H9 (cell line): ENCODE measurements at regions not wholly inside any gene's neighbourhood (a gene's known extent, or its start where the extent isn't known, plus 50 kb on each side); places are given as distances from the start of the nearest gene placed in this dataset.

Experiments used
- DNase-seq: peaks from one replicate; pipeline ENCODE4 v3.0.0-alpha.2; 2017
- H2AFZ ChIP-seq: one replicate; pipeline ENCODE4 v1.6.1; 2013; ENCODE audit warnings: mild to moderate bottlenecking, low read length, control low read depth, moderate library complexity
- H2AK5ac ChIP-seq: 2 replicates; pipeline ENCODE4 v1.6.1; 2013; ENCODE audit warnings: low read length, control low read depth, mixed read lengths; ENCODE audit not compliant: insufficient read length
- H2BK120ac ChIP-seq: one replicate; pipeline ENCODE4 v1.6.1; 2013; ENCODE audit warnings: low read depth, mild to moderate bottlenecking, low read length, control low read depth, inconsistent platforms; ENCODE audit not compliant: poor library complexity, severe bottlenecking
- H2BK12ac ChIP-seq: 2 replicates; pipeline ENCODE4 v1.6.1; 2013; ENCODE audit warnings: low read length, control low read depth, mixed read lengths, low read depth; ENCODE audit not compliant: insufficient read length
- H2BK15ac ChIP-seq: 2 replicates; pipeline ENCODE4 v1.6.1; 2013; ENCODE audit warnings: low read depth, low read length, control low read depth
- H2BK20ac ChIP-seq: one replicate; pipeline ENCODE4 v1.6.1; 2013; ENCODE audit warnings: low read depth, mild to moderate bottlenecking, low read length, control low read depth, inconsistent platforms; ENCODE audit not compliant: poor library complexity, severe bottlenecking
- H2BK5ac ChIP-seq: 2 replicates; pipeline ENCODE4 v1.6.1; 2013; ENCODE audit warnings: low read length, control low read depth, mixed read lengths; ENCODE audit not compliant: insufficient read length
- H3K14ac ChIP-seq: 2 replicates; pipeline ENCODE4 v1.6.1; 2013; ENCODE audit warnings: low read length, control low read depth; ENCODE audit not compliant: insufficient read depth
- H3K18ac ChIP-seq: 2 replicates; pipeline ENCODE4 v1.6.1; 2013; ENCODE audit warnings: low read depth, mild to moderate bottlenecking, mixed read lengths, low read length, control low read depth; ENCODE audit not compliant: insufficient read length
- H3K23ac ChIP-seq: 2 replicates; pipeline ENCODE4 v1.6.1; 2013; ENCODE audit warnings: low read length, control low read depth, mixed read lengths, low read depth; ENCODE audit not compliant: insufficient read length
- H3K23me2 ChIP-seq: 2 replicates; pipeline ENCODE4 v1.6.1; 2013; ENCODE audit warnings: low read depth, mild to moderate bottlenecking, mixed read lengths, low read length, control low read depth; ENCODE audit not compliant: insufficient read length, poor library complexity, severe bottlenecking
- H3K27ac ChIP-seq: 2 replicates; pipeline ENCODE4 v1.5.1; 2013; ENCODE audit warnings: low read length, control low read depth, mixed read lengths, low read depth; ENCODE audit not compliant: insufficient read length
- H3K27me3 ChIP-seq: 2 replicates; pipeline ENCODE4 v1.6.1; 2013; ENCODE audit warnings: low read length, control low read depth, inconsistent platforms; ENCODE audit not compliant: insufficient read depth
- H3K4ac ChIP-seq: 2 replicates; pipeline ENCODE4 v1.6.1; 2013; ENCODE audit warnings: low read depth, mild to moderate bottlenecking, control low read depth, inconsistent platforms, low read length, moderate library complexity
- H3K4me1 ChIP-seq: 2 replicates; pipeline ENCODE4 v1.6.1; 2013; ENCODE audit warnings: low read length, control low read depth, inconsistent platforms; ENCODE audit not compliant: insufficient read depth
- H3K4me2 ChIP-seq: 2 replicates; pipeline ENCODE4 v1.6.1; 2013; ENCODE audit warnings: low read length, control low read depth, mixed read lengths; ENCODE audit not compliant: insufficient read length, insufficient read depth
- H3K56ac ChIP-seq: 2 replicates; pipeline ENCODE4 v1.6.1; 2013; ENCODE audit warnings: low read depth, mild to moderate bottlenecking, mixed read lengths, low read length, control low read depth; ENCODE audit not compliant: insufficient read length
- H3K79me1 ChIP-seq: 2 replicates; pipeline ENCODE4 v1.6.1; 2013; ENCODE audit warnings: low read depth, mild to moderate bottlenecking, moderate library complexity, low read length, control low read depth, inconsistent platforms; ENCODE audit not compliant: insufficient read depth, poor library complexity, severe bottlenecking
- H3K79me2 ChIP-seq: 2 replicates; pipeline ENCODE4 v1.6.1; 2013; ENCODE audit warnings: low read length, control low read depth, inconsistent platforms; ENCODE audit not compliant: insufficient read depth
- H3K9ac ChIP-seq: 2 replicates; pipeline ENCODE4 v1.6.1; 2013; ENCODE audit warnings: low read length, control low read depth, mixed read lengths; ENCODE audit not compliant: insufficient read length; ENCODE audit errors: extremely low read depth
- H3K9me3 ChIP-seq: one replicate; pipeline ENCODE4 v1.6.1; 2013; ENCODE audit warnings: low read depth, low read length, inconsistent platforms; ENCODE audit not compliant: control insufficient read depth
- H3T11ph ChIP-seq: one replicate; pipeline ENCODE4 v1.6.1; 2013; ENCODE audit warnings: mild to moderate bottlenecking, low read length, control low read depth, inconsistent platforms
- H4K20me1 ChIP-seq: one replicate; pipeline ENCODE4 v1.6.1; 2013; ENCODE audit not compliant: control insufficient read depth, insufficient read length, insufficient read depth
- H4K5ac ChIP-seq: 2 replicates; pipeline ENCODE4 v1.6.1; 2013; ENCODE audit warnings: low read depth, mild to moderate bottlenecking, mixed read lengths, low read length, control low read depth; ENCODE audit not compliant: insufficient read length
- H4K8ac ChIP-seq: replicated peaks from 2 replicates; pipeline ENCODE4 v1.6.1; 2013; ENCODE audit warnings: low read length, control low read depth, mixed read lengths, low read depth; ENCODE audit not compliant: insufficient read length
- H4K91ac ChIP-seq: 2 replicates; pipeline ENCODE4 v1.6.1; 2013; ENCODE audit warnings: low read depth, mild to moderate bottlenecking, moderate library complexity, mixed read lengths, low read length, control low read depth; ENCODE audit not compliant: insufficient read length
- H3K27ac Mint-ChIP-seq, 3 experiments: 2 replicates in 2 of 3; 3 replicates in 1 of 3; pipeline ENCODE4 v1.8.0; 2020 to 2021; ENCODE audit warnings: mixed read lengths in 3 of 3, mild to moderate bottlenecking in 1 of 3, moderate library complexity in 1 of 3
- H3K27me3 Mint-ChIP-seq: 2 replicates; pipeline ENCODE4 v1.8.0; 2021; ENCODE audit warnings: low read depth, mild to moderate bottlenecking, moderate library complexity, mixed read lengths
- H3K36me3 Mint-ChIP-seq, 3 experiments: 2 replicates in 2 of 3; 3 replicates in 1 of 3; pipeline ENCODE4 v1.8.0; 2020 to 2021; ENCODE audit warnings: low read depth in 3 of 3, mixed read lengths in 3 of 3; ENCODE audit not compliant: insufficient read depth in 1 of 3
- H3K4me1 Mint-ChIP-seq, 2 experiments: 2 replicates each; pipeline ENCODE4 v1.8.0; 2020; ENCODE audit warnings: mixed read lengths in 2 of 2
- H3K4me3 Mint-ChIP-seq, 2 experiments: 2 replicates in 1 of 2; 3 replicates in 1 of 2; pipeline ENCODE4 v1.8.0; 2020 to 2021; ENCODE audit warnings: mild to moderate bottlenecking in 2 of 2, mixed read lengths in 2 of 2, moderate library complexity in 1 of 2
- H3K9me3 Mint-ChIP-seq, 2 experiments: 2 replicates in 1 of 2; 3 replicates in 1 of 2; pipeline ENCODE4 v1.8.0; 2020; ENCODE audit warnings: mild to moderate bottlenecking in 2 of 2, mixed read lengths in 2 of 2, moderate library complexity in 1 of 2
- CTCF ChIP-seq: fragments of 200-600 bp; sonication (generic); conservative IDR thresholded peaks from 3 replicates; pipeline ENCODE4 v1.8.0; 2021; ENCODE audit warnings: antibody characterized with exemption, mild to moderate bottlenecking
- WGBS: extraction: QIAGEN DNeasy Blood & Tissue Kit; methylation state at CpG from one replicate; pipeline ENCODE4 v1.1.7; 2013; ENCODE audit warnings: missing lambda C conversion rate, low lambda C conversion rate, mixed read lengths; ENCODE audit not compliant: insufficient read length; ENCODE audit errors: extremely low coverage; 5-methylcytosine and 5-hydroxymethylcytosine counted together

GRCh38 chr15:54719325-54719724 is 477.4 kb downstream of the RSL24D1 start:
- Histone ChIP-seq H3K79me1 (no peaks in the 10 kb centered on the region), H4K5ac (no peak overlapping the region), H3K18ac (no peak overlapping the region), H3K56ac (no peak overlapping the region), H4K8ac (no peak overlapping the region), H2BK20ac (no peak overlapping the region), H2AFZ (no peak overlapping the region), H3K4me2 (no peak overlapping the region), H4K91ac (no peak overlapping the region), H2BK12ac (no peak overlapping the region), H2AK5ac (no peak overlapping the region), H2BK5ac (no peak overlapping the region), H4K20me1 (no peaks in the 10 kb centered on the region), H3K9me3 (no peaks in the 10 kb centered on the region), H3K4ac (no peak overlapping the region), H2BK15ac (no peak overlapping the region), H3K23ac (no peak overlapping the region), H2BK120ac (no peak overlapping the region), H3K9ac (no peak overlapping the region), H3K27ac (no peak overlapping the region), H3K4me1 (no peaks in the 10 kb centered on the region), H3K23me2 (no peaks in the 10 kb centered on the region), H3K27me3 (no peaks in the 10 kb centered on the region), H3K79me2 (no peaks in the 10 kb centered on the region), H3K14ac (no peak overlapping the region), H3T11ph (no peak overlapping the region)
- no peak for TF ChIP-seq CTCF
- peaks cover 3% of the 10 kb centered on the region for H3K27me3 Mint-ChIP-seq
- DNase-seq, result no peak
- no peaks in the 10 kb centered on the region for H3K4me1 Mint-ChIP-seq
- no CpG with 5 or more reads among the region's 2 CpGs for WGBS
- H3K36me3 Mint-ChIP-seq, result peaks cover 2 to 17% (median 5%) of the 10 kb centered on the region in 3 experiments; a peak in 6 of 7 replicates
- no peak overlapping the region for H3K27ac Mint-ChIP-seq
- H3K9me3 Mint-ChIP-seq, result peaks cover 33 to 49% of the 10 kb centered on the region in 2 experiments
- H3K4me3 Mint-ChIP-seq, result no peak overlapping the region
